CD14-positive monocyte (primary cell): ENCODE measurements at regions not wholly inside any gene's neighbourhood (a gene's known extent, or its start where the extent isn't known, plus 50 kb on each side); places are given as distances from the start of the nearest gene placed in this dataset.

Experiments used
- DNase-seq, 3 donors: peaks; one replicate each; pipeline ENCODE4 v3.0.0-alpha.2; 2011 to 2022
- H2AFZ ChIP-seq: 2 replicates; pipeline ENCODE4 v1.6.0; 2012; ENCODE audit warnings: mild to moderate bottlenecking, low read depth, low read length, inconsistent platforms; ENCODE audit not compliant: insufficient read depth, poor library complexity, severe bottlenecking
- H3K27ac ChIP-seq, 2 donors: 1 replicate in 1 of 2; 2 replicates in 1 of 2; pipeline ENCODE4 v1.5.1; 2012 to 2013; ENCODE audit warnings: low read length in 2 of 2, control low read depth in 1 of 2, inconsistent platforms in 1 of 2, low read depth in 1 of 2, mild to moderate bottlenecking in 1 of 2
- H3K27me3 ChIP-seq, 2 donors: one replicate each; pipeline versions ENCODE4 v1.6.0 to v1.6.1; 2011 to 2013; ENCODE audit warnings: low read length in 2 of 2; ENCODE audit not compliant: control insufficient read depth in 2 of 2, insufficient read depth in 2 of 2
- H3K36me3 ChIP-seq, 2 donors: replicated peaks in 1 of 2; 1 replicate in 1 of 2; 2 replicates in 1 of 2; pipeline versions ENCODE4 v1.5.1 to v1.6.1; 2012 to 2013; ENCODE audit warnings: low read length in 2 of 2, control low read depth in 1 of 2, inconsistent platforms in 1 of 2, mild to moderate bottlenecking in 1 of 2; ENCODE audit not compliant: insufficient read depth in 2 of 2, control insufficient read depth in 1 of 2
- H3K4me1 ChIP-seq, 2 donors: 1 replicate in 1 of 2; 2 replicates in 1 of 2; pipeline versions ENCODE4 v1.5.1 to v1.6.1; 2012 to 2013; ENCODE audit warnings: low read length in 2 of 2, control low read depth in 1 of 2, inconsistent platforms in 1 of 2, mild to moderate bottlenecking in 1 of 2, moderate library complexity in 1 of 2; ENCODE audit not compliant: insufficient read depth in 2 of 2, control insufficient read depth in 1 of 2
- H3K4me2 ChIP-seq: replicated peaks from 2 replicates; pipeline ENCODE3; 2012; ENCODE audit warnings: low read length, moderate library complexity, mild to moderate bottlenecking; ENCODE audit not compliant: poor library complexity, severe bottlenecking; ENCODE audit errors: extremely low read depth
- H3K4me3 ChIP-seq, 3 experiments: fragments of 200-600 bp in 1 of 3; sonication (generic) in 1 of 3; replicated peaks in 1 of 3; 1 replicate in 2 of 3; 2 replicates in 1 of 3; pipeline ENCODE4 v1.5.1; 2011 to 2013; ENCODE audit warnings: low read length in 3 of 3, mild to moderate bottlenecking in 3 of 3, control low read depth in 2 of 3, low read depth in 2 of 3, inconsistent platforms in 1 of 3, moderate library complexity in 1 of 3
- H3K79me2 ChIP-seq: 2 replicates; pipeline ENCODE4 v1.6.0; 2012; ENCODE audit warnings: mild to moderate bottlenecking, control low read depth, inconsistent platforms, low read length, moderate library complexity; ENCODE audit not compliant: insufficient read depth
- H3K9ac ChIP-seq: 2 replicates; pipeline ENCODE4 v1.6.0; 2017; ENCODE audit warnings: low read length, mild to moderate bottlenecking; ENCODE audit not compliant: insufficient read depth, poor library complexity, severe bottlenecking
- H3K9me3 ChIP-seq, 2 donors: replicated peaks in 1 of 2; 1 replicate in 1 of 2; 2 replicates in 1 of 2; pipeline versions ENCODE4 v1.5.1 to v1.6.1; 2012 to 2013; ENCODE audit warnings: low read length in 2 of 2, control low read depth in 1 of 2; ENCODE audit not compliant: control insufficient read depth in 1 of 2, insufficient read depth in 1 of 2
- H4K20me1 ChIP-seq: 2 replicates; pipeline ENCODE4 v1.6.0; 2012; ENCODE audit warnings: mild to moderate bottlenecking, low read length, control low read depth, moderate library complexity; ENCODE audit not compliant: insufficient read depth
- H3K27ac Mint-ChIP-seq, 7 donors: one replicate each; pipeline ENCODE4 v1.8.0; 2020; ENCODE audit warnings: mild to moderate bottlenecking in 7 of 7, mixed read lengths in 7 of 7, moderate library complexity in 6 of 7, inconsistent platforms in 2 of 7
- H3K27me3 Mint-ChIP-seq, 3 donors: one replicate each; pipeline ENCODE4 v1.8.0; 2021 to 2022; ENCODE audit warnings: low read depth in 3 of 3, mild to moderate bottlenecking in 3 of 3, mixed read lengths in 3 of 3, moderate library complexity in 3 of 3, inconsistent platforms in 1 of 3
- H3K36me3 Mint-ChIP-seq, 2 donors: one replicate each; pipeline ENCODE4 v1.8.0; 2020; ENCODE audit warnings: mixed read lengths in 2 of 2, inconsistent platforms in 1 of 2, mild to moderate bottlenecking in 1 of 2
- H3K4me1 Mint-ChIP-seq: one replicate; pipeline ENCODE4 v1.8.0; 2020; ENCODE audit warnings: mild to moderate bottlenecking, mixed read lengths
- H3K4me3 Mint-ChIP-seq, 2 donors: one replicate each; pipeline ENCODE4 v1.8.0; 2020; ENCODE audit warnings: mild to moderate bottlenecking in 2 of 2, mixed read lengths in 2 of 2, moderate library complexity in 1 of 2
- H3K9me3 Mint-ChIP-seq, 7 donors: one replicate each; pipeline ENCODE4 v1.8.0; 2020 to 2022; ENCODE audit warnings: mixed read lengths in 7 of 7, mild to moderate bottlenecking in 6 of 7, moderate library complexity in 6 of 7, inconsistent platforms in 2 of 7
- WGBS: methylation state at CpG from one replicate; pipeline ENCODE4 v1.1.5; 2013; ENCODE audit warnings: missing lambda C conversion rate; ENCODE audit not compliant: insufficient coverage; 5-methylcytosine and 5-hydroxymethylcytosine counted together
- intact Hi-C, 2 donors: fragments of 100-400 bp; cut with micrococcal nuclease; formaldehyde crosslinking; loops; one replicate each; pipeline versions ENCODE4 v1.15.0 to v1.15.1; 2023
- TF ChIP-seq, protein P1 (sequence below): fragments of 200-600 bp; IDR thresholded peaks from one replicate; pipeline ENCODE4 v1.8.0; 2022; ENCODE audit warnings: antibody characterized with exemption, mild to moderate bottlenecking

DNA sequence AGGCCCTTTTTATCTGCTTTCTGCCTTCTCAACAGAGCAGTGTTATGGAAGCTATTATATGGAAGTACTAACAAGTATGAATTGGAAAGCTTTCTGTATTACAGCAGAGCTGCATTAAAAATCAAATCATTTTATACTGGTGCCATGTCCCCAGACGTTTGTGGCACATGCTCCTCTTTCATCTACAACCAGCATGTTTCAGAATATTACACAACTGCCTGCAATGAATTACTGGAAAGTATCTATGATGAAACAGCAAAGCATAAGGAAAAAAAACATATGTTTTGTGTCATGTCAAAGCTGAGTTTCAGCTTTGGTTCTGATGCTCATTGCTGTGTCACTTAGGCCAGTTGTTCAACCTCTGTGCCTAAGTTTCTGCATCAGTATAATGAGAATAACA, 576.8 kb downstream of the GBA3 start:
- H3K27me3 Mint-ChIP-seq, result no peaks in the 10 kb centered on the region
- intact Hi-C loops, result no loop called here
- H3K9me3 ChIP-seq, result no peaks in the 10 kb centered on the region
- H3K4me1 ChIP-seq, result peaks cover 3 to 8% of the 10 kb centered on the region in 2 donors
- no peak overlapping the region for H3K4me3 Mint-ChIP-seq
- WGBS, result no CpG with 5 or more reads among the region's 1 CpG
- TF ChIP-seq, protein P1, sequence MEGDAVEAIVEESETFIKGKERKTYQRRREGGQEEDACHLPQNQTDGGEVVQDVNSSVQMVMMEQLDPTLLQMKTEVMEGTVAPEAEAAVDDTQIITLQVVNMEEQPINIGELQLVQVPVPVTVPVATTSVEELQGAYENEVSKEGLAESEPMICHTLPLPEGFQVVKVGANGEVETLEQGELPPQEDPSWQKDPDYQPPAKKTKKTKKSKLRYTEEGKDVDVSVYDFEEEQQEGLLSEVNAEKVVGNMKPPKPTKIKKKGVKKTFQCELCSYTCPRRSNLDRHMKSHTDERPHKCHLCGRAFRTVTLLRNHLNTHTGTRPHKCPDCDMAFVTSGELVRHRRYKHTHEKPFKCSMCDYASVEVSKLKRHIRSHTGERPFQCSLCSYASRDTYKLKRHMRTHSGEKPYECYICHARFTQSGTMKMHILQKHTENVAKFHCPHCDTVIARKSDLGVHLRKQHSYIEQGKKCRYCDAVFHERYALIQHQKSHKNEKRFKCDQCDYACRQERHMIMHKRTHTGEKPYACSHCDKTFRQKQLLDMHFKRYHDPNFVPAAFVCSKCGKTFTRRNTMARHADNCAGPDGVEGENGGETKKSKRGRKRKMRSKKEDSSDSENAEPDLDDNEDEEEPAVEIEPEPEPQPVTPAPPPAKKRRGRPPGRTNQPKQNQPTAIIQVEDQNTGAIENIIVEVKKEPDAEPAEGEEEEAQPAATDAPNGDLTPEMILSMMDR, result no peak
- no peak overlapping the region for H3K27ac ChIP-seq
- no peak overlapping the region for H3K4me3 ChIP-seq
- no peak overlapping the region for H3K9ac ChIP-seq
- no peak overlapping the region for H2AFZ ChIP-seq
- DNase-seq, result no peak
- H3K4me1 Mint-ChIP-seq, result peaks cover 12% of the 10 kb centered on the region
- no peaks in the 10 kb centered on the region for H3K9me3 Mint-ChIP-seq
- H3K36me3 ChIP-seq, result no peaks in the 10 kb centered on the region
- no peaks in the 10 kb centered on the region for H3K36me3 Mint-ChIP-seq
- no peak overlapping the region for H3K27ac Mint-ChIP-seq
- H4K20me1 ChIP-seq, result no peaks in the 10 kb centered on the region
- no peak overlapping the region for H3K4me2 ChIP-seq
- no peaks in the 10 kb centered on the region for H3K27me3 ChIP-seq
- no peaks in the 10 kb centered on the region for H3K79me2 ChIP-seq

DNA sequence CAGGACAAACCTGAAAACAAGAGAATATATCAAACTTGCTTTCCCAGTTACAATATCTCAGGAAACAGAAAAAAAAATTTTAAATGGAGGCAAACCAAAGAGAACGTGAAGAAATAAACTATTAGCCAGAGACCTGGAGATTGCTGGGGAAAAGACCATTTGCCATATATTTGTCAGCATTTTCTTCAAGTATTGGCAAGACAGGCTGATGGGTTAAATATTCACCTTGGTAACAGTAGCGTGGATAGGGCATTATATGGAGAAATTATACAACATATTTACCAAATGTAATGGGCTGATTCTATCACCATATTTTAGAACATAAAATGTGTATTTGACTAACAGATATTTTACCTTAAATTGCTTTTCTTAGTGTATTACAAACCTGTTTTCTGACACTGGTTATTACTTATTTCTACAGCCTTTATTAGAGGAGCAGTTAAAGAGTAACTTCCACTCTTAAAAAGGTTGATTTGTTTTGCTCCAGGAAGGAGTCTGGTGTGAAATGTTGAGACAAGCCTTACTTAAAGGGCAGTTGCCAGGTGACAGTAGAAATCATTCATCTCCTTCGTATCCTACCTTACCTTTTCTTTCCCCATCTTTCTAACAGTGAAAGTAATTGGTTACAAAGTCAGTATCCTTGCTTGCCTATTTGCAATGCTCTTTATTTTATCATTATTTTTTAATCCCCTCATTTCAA, 575.5 kb downstream of the GBA3 start:
- no peaks in the 10 kb centered on the region for H3K27me3 Mint-ChIP-seq
- no peak overlapping the region for H2AFZ ChIP-seq
- H3K4me1 ChIP-seq, result peaks cover 3 to 8% of the 10 kb centered on the region in 2 donors
- DNase-seq, result no peak
- TF ChIP-seq, protein P1, result no peak
- no peak overlapping the region for H3K4me3 ChIP-seq
- H3K36me3 ChIP-seq, result no peaks in the 10 kb centered on the region
- H3K27ac Mint-ChIP-seq, result no peak overlapping the region
- H3K36me3 Mint-ChIP-seq, result no peaks in the 10 kb centered on the region
- no peaks in the 10 kb centered on the region for H3K9me3 ChIP-seq
- no peak overlapping the region for H3K9ac ChIP-seq
- H3K4me2 ChIP-seq, result no peak overlapping the region
- no peak overlapping the region for H3K27ac ChIP-seq
- no CpG with 5 or more reads among the region's 3 CpGs for WGBS
- H3K27me3 ChIP-seq, result no peaks in the 10 kb centered on the region
- intact Hi-C loops, result no loop called here
- H4K20me1 ChIP-seq, result no peaks in the 10 kb centered on the region
- H3K9me3 Mint-ChIP-seq, result no peaks in the 10 kb centered on the region
- peaks cover 12% of the 10 kb centered on the region for H3K4me1 Mint-ChIP-seq
- no peak overlapping the region for H3K4me3 Mint-ChIP-seq
- H3K79me2 ChIP-seq, result no peaks in the 10 kb centered on the region
